8988T (cell line): ENCODE measurements at regions not wholly inside any gene's neighbourhood (a gene's known extent, or its start where the extent isn't known, plus 50 kb on each side); places are given as distances from the start of the nearest gene placed in this dataset.
"Not testable (repeated sequence)": the region's sequence is repeated elsewhere in the genome, so short reads cannot be mapped to it uniquely, and the experiment has no call there.

Experiments used
- DNase-seq: peaks from one replicate; pipeline ENCODE4 v3.0.0; 2011

DNA sequence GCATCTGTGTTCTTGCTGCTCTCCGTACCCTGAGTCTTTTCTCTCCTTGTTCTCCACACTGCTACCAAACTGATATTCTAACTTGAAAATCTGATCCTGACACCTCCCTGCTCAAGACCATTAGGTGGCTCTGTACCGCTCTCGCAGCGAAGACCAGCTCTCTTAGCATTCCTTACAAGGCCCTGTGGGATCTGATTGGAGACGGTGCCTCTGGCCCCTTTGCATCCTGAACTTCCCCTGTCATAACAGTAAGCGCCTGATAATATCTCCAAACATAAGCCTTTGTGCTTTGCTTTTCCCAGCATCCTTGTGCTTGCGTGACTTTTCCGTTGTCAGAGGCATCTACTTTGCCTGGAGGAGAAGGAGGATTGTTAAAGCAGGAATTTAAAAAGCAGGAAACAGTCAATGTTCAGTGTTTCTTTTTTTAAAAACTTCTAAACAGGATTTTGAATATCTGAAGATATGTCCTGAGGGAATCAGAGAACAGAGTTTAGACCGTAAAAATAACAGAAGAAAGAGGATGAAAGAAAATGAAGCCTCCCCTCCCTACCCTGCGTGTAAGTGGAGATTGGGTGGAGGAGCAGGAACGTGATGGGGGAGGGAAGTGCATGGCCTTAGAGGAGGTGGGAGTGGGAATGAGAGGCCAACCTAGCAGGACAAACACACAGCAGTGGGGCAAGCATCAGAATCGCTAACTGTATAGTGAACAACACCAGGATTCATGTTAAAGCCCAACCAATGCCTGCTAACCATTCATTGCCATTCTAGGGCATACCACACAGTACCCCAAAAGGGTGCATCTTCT, 89.2 kb upstream of the STMND1 start:
- DNase-seq: no peak

DNA sequence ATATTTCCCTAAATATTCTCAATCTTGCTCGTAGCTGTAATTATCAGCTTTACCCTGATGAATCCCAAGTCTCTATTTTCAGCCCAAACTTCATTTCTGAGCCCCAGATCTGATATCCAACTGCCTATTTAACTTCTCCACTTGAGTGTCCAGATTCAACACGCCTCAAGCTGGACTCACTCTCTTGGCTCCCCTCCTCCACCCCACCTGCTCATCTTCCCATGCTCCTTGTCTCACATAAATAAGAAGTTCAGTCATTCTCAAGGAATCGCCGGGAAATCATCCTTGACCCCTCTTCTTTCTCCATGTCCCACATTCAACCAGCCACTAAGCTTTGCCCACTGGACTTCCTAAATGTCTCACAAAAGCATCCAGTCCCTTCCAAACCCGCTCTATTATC, 89.9 kb upstream of the STMND1 start:
- no peak for DNase-seq

DNA sequence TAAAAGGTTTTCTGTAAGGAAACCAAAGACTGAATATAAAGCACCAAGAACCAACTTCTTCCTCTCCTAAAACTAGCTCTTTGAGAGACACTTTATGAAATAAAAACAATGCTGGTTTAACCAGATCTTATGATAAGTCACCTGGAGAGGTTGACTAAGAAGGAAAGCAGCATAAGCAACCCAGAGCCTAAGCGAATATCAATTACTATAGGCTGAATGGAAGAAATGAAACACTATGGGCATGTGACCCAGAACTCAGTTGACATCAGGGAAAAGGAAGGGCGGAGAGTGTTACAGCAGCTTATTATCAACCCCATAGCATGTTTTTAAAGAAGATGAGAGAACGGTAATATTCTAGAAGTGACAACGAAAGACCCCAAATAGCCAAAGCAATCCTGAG, 94.1 kb upstream of the STMND1 start:
- DNase-seq: no peak

DNA sequence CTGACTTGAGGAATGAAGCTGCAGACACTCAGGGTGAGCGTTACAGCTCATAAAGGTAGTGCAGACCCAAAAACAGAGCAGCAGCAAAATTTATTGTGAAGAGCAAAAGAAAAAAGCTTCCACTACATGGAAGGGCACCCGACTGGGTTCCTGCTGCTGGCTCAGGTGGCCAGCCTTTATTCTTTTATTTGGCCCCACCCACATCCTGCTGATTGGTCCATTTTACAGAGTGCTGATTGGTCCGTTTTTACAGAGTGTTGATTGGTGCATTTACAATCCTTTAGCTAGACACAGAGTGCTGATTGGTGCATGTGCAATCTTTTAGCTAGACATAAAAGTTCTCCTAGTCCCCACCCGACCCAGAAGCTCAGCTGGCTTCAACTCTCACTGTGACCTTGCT, 95.3 kb upstream of the STMND1 start:
- no peak for DNase-seq

DNA sequence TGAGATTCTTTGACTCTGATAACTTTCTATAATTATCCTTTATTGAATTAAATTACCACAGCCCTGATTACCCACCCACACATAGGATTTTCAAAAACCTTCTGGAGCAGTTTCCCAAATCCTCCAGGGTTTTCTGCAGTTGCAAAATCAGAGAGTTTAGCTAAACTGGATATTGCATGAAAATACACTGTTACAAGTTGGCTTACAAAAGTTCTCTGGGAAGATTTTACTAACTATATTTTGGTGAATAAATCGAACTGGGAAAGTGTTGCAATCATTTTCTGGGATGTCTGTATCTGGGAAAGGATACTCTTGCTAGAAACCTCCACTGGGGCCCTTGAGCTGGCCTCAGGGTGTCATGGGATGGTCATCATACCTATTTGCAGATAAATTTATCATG, 97.6 kb upstream of the STMND1 start:
- DNase-seq: no peak

DNA sequence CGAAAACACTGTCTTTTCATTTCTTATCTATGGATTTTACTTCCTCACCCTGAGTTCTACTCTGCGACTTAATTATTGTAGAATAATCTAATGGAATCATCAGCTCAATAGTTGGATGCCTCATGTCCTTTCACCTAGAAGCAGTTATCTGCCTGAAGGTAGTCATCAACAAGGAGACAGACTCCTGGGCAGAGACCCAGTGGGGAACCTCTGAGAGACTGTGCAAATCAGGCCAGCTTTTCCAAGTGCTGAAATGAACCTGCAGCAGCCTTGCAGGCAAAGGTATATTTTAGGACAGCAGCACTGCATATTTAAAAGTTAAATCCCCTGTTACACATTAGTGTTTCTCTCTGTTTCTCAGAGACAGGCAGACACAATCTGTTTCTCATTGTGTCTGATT, 99.7 kb upstream of the STMND1 start:
- DNase-seq: no peak

DNA sequence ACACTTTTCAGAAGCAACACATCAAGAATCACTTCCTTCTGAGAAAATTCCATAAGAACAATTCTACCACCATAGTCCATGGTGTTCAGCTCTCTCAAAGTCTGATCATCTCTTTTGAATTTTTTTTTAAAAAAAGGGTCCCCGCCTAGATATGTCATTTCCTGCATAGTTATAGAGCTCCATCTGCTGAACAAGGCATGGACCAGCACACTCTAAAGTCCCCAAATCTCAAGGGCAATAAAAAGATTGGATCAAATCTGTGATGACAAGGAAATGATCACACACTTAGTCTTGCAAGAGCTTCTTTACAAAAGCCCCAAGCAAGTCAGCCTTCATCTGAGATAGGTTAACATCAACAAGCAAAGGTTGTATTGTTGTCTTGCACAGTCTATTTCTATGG, 100.7 kb upstream of the STMND1 start:
- no peak for DNase-seq

DNA sequence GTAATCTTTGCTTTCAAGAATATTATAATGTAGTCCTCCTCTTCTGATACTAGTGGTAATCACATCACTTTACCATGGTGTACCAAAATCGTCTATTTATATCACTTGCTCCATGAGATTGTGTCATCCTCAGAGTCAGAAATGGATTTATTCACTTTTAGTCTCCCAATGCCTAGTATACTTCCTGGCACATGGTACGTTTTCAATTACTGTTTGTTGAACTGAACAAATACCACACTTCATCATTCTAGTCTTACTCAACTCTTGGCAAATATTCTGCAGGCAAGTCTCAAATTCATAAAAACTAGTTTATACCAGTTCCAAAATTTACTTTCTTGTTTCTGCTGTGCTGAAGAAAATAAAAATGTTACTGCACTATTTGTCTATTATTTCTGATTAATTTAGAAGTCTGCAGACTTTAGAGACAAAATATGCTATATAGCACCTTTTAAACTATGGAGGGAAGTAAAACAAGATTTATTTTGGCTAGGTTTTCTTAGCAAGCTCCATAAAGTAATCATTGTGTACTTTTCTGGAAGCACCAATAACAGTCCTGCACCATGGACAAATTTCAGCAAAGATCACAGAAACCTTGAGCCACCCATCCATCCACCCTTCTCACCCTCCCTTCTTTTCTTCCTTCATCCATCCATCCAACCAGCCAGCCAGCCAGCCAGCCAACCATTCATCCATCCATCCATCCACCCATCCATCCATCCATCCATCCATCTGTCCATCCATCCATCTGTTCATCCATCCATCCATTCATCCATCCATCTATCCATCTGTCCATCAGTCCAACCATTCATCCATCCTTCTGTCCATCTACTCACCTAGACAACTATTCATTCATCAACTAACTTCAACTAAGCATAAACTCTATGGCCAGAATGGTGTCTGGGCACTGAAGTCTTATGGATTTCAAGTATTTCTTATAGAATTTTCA, 102.1 kb upstream of the STMND1 start:
- no peak for DNase-seq

DNA sequence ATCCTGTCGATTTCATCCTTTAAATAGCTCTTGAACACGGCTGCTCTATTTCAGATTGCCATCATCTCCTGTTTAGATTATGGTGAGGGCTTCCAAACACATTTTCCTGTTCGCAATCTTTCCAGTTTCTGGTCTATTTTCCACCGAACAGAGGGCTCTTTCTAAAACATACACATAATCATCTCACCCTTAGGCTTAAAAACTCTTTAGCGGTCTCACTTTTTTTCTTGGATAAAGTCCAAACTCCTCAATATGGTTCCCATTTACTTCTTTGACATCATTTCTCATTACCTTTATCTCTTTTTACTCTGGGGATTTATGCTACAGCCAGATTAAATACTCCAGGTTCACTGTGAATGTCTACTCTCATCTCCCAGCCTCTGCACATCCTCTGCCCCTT, 103.4 kb upstream of the STMND1 start:
- DNase-seq: no peak

DNA sequence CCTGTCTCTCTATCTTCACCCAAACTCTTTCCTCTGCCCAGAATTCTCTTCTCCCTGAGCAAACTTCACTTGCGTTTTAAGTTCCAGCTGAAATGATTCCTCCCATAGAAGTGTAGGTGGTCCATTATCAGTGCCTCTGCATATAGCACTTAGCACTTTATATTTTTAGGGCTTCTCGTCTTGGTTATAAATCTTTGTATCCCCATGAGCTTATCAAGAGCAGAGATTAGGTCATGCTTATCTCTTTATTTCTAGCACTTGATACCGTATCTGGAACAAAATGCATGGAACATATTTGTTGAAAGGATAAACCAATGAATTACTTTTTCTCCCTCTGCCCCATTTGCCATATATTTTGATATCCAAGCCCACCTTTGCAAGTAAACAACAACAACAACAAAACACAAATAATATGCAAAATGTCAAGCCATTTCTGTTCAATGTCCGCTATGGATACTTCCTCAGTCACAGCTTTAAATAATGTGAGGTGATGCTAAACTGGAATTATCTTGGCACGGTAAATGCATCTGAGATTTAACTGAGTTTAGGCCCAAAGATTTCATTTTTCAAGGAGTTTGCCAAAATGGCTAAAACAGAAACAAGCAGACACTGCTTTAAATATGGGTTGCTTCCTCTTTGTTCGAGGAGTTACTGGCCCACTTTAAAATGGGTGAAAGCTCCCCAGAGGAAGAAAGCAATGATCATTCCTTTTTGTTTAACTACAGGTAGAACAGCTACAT, 106.2 kb upstream of the STMND1 start:
- DNase-seq: no peak

DNA sequence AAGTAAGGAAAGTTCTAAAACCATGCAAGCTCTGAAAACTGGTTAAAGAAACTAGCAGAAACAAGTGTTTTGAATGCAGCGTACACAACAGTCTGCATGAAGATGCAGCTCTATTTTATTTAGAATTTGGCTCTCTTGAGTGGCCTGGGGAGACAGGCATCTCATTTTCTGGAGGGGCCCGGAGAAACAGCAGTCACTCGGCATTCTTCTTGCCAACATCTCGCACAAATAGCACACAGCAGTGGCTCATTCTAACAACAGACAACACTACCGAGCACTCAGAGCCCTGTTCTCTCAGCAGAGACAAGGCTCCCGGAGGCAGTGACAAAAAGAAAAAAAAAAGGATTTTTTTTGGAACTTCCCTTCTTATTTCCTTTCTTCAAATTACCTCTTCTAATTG, 108.5 kb upstream of the STMND1 start:
- DNase-seq: no peak

DNA sequence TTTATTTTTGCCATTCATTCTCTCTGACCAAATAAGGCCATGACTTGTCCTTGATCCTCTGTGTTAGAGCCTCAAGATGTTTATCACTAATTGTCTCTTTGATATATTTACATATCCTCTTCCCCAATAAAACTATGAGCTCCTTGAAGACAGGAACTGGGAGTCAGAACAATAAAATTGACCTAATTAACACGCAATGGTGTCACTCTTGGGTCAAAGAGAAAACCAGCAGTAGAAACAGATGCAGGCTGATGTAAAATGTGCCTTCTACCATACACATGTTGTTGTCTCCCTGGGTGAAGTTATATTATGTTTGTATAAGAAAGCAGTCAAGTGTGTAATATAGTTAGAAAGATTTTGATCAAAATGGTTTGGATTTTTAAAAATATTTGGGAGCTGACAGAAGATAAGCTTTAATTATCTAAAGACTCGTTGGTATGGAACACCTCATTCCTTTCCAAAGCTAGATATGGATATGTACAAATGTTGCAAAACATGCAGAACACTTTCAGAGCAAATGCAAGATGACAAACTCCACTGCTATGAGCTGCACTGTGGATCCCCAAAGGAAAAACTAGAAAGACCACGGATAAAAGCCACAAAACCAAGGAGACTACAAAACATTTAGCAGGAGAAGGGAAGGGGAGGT, 109.7 kb upstream of the STMND1 start:
- DNase-seq: no peak

DNA sequence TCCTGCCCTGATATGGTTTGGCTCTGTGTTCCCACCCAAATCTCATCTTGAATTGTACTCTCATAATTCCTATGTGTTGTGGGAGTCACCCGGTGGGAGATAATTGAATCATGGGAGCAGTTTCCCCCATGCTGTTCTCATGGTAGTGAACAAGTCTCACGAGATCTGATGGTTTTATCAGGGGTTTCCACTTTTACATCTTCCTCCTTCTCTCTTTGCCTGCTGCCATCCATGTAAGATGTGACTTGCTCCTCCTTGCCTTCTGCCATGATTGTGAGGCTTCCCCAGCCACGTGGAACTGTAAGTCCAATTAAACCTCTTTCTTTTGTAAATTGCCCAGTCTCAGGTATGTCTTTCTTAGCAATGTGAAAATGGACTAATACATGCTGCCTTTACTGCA, 111.9 kb upstream of the STMND1 start:
- not testable (repeated sequence) for DNase-seq

DNA sequence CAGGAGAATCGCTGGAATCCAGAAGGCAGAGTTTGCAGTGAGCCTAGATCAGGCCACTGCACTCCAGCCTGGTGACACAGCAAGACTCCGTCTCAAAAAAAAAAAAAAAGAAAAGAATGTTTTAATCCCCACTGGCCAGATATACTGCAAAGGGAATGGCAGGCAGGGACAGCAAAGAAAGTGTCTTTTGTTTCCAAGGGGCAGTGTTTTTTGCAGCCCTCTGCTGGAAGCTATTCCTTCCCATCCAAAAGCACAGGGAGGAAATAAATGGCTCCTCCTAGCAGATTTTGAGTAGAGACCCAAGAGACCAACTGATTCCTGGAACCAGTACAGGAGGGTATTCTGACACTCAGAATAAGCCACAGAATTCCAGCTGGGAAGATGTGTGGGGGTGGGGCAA, 112.5 kb upstream of the STMND1 start:
- no peak for DNase-seq

DNA sequence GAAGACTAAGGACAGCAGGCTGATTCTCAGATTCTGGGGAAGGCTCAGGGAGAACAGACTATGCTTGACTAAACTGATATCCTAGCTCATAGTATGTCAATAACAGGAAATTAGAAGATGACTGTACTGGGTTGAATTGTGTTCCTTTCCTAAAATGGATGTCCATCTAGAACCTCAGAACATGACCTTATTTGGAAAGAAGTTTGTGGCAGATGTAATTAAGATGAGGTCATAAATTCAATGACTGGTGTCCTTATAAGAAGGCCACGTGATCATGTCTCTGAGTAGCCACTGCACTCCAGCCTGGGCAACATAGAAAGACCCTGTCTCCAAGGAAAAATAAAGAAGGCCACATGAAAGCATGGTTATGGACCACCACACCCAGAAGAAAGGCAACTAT, 113.9 kb upstream of the STMND1 start:
- DNase-seq: no peak

DNA sequence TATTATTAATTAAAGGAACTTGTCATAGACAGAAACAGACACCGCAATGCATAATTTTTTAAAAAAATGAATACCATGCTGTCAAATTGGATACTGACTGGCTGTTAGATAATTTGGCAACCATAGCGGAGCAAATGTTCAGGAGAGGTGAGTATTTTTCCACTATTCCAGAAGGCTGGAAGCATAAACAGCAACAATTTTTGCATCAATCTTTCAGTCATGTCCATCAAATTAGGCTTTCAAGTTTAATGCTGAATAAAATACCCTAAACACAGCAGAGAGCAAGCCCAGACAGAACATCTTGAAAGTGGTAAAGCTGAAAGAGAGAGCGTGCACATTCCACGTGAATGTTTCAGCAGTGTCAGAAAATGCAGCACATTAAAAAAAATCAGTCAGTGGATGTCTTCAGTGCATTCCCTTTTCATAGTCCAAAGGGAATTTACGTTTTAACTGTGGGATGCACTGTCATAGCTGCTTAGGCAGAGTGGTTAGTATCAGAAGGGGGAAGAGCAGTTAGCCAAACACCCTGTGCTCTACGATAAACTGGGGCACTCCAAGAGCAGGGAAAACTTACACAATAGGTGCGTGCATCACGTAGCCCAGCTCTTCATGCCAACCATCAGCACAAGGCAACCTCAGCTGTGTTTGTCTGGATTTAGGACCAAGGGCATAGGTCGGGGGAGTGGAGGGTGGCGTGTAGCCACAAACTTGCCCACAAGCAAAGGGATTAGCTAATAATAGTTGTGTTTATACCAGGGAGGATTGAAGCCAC, 116.2 kb upstream of the STMND1 start:
- DNase-seq: no peak

DNA sequence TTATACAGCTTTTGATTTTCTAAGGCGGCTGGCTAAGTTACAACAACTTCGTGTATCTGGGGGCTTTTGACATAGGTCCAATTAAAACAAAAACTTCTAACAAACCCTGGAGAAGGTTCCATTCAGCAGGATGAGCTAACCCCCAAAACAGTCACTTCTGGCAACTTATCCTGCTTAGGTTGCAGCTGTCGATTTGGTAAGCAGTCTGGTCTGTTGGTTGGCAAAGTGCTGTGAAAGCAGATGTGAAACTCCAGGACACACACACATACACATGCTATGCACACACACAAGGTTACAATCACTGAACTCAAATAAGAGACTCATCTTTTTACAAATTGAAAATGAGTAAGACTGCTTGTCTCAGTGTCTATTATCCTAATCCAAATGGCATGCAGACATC, 119.0 kb upstream of the STMND1 start:
- no peak for DNase-seq

DNA sequence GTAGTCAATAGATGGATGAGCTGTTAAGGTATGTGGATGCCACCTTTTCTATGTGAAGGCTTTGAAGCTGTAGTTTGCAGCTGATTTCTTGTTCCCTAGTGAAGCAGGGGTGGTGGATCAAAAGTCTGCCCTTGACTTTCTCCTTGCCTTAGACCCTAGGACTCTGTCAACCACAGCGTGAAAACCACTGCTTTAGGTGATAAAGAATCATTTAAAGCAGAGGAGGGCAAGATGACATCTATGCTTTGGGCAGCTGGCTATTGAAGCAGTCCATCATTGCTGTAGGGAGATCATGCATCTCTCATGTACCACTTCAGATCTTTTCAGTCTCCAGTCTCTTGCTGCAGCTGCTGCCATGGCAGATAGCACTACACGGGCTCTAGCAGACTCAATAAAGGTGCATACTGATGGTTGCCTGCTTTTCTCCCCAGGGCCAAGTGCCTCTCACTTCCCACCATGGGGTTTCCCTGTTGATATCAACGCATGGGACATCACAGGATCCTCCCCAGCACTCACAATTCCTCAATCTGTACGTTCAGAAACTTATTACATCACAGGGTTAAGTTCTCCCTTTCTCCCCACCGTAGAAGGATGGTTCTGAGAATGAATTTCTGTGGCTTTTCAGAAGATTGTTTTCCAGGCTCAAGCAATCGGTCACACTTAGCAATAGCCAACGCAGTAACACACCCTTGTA, 122.0 kb upstream of the STMND1 start:
- DNase-seq: no peak

DNA sequence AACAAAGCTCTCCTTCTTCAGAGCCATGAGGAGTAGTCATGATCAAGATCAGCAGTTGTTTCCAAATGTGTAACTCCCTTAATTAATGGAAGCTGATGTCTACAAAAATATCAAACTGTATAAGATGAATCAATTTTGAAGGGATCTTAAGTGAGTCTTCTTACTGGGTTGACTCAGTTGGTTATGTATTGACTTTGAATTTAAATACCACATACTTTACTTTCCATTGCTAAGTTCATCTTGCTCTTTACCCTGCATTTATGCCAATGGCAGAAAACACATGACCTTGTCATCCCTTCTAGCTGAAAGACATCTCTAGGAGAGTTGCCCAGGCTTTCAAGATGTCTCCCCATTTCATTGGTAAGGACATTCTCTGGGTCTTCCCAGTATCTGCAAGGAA, 123.2 kb upstream of the STMND1 start:
- DNase-seq: no peak

DNA sequence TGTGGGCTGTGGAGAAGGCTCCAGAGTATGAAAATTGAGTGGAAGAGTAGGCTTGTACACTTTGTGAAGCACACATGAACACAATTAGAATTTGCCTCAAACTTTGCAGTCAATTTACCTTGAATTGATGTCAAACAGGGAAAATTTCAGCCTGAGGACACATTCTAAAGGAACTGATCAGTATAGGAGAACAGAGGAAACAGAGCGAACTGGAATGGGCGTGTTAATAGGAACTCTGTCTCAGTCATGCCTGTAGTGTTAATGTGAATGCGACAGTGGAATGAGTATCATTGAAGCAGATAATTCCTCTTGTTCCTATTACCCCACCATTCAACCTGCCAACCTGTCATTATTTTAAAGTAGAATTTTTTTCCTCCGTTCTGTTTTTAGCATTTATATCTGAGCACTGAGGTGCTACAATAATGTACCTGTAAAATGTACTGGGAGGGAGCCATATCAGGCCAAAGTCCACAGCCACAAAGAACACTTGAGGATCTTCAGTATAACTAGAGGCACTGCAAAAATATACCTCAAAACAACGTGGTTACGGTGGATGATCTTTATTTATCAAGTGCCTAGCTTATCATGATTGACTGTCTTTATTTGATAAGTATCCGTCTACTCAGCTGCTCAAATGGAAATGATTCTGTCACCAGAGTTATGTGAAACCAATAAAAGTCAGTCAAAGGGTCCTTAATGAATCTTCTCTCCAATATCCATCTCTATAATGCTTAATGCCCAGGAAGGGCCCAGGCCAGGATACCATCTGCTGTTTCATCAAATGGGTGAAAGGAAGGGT, 125.3 kb upstream of the STMND1 start:
- no peak for DNase-seq
